Loucy (cell line): ENCODE measurements at regions not wholly inside any gene's neighbourhood (a gene's known extent, or its start where the extent isn't known, plus 50 kb on each side); places are given as distances from the start of the nearest gene placed in this dataset.

Experiments
- CTCF ChIP-seq: fragments of 200-600 bp; sonication (generic); conservative IDR thresholded peaks from 2 replicates; pipeline ENCODE4 v1.5.1; 2014; ENCODE audit warnings: mild to moderate bottlenecking, antibody characterized with exemption, low read length
- EZH2phosphoT487 ChIP-seq: fragments of 200-600 bp; IDR thresholded peaks from 2 replicates; pipeline ENCODE4 v1.6.1; 2018; ENCODE audit warnings: antibody characterized with exemption, mild to moderate bottlenecking, moderate library complexity, borderline replicate concordance

- no peak for TF ChIP-seq CTCF
- no peak for TF ChIP-seq EZH2phosphoT487
Measured at GRCh38 chr5:73288803-73289720, 116.1 kb downstream of the TMEM174 start.
